NT2/D1 (cell line): ENCODE measurements at regions not wholly inside any gene's neighbourhood (a gene's known extent, or its start where the extent isn't known, plus 50 kb on each side); places are given as distances from the start of the nearest gene placed in this dataset.

Source experiments
- DNase-seq: peaks from one replicate; pipeline ENCODE4 v3.0.0-alpha.2; 2011; ENCODE audit warnings: low read depth, low spot score
- H3K27me3 ChIP-seq: 2 replicates; pipeline ENCODE4 v1.6.0; 2011; ENCODE audit warnings: mild to moderate bottlenecking; ENCODE audit not compliant: insufficient read length, insufficient read depth
- H3K36me3 ChIP-seq: 2 replicates; pipeline ENCODE4 v1.6.1; 2011; ENCODE audit warnings: mild to moderate bottlenecking, low read length, mixed read lengths; ENCODE audit not compliant: insufficient read depth, insufficient read length
- H3K4me1 ChIP-seq: 2 replicates; pipeline ENCODE4 v1.5.1; 2011; ENCODE audit not compliant: insufficient read depth, insufficient read length
- H3K4me3 ChIP-seq: 2 replicates; pipeline ENCODE4 v1.5.1; 2011; ENCODE audit warnings: low read depth; ENCODE audit not compliant: insufficient read length
- H3K9ac ChIP-seq: 2 replicates; pipeline ENCODE4 v1.6.0; 2011; ENCODE audit warnings: low read depth; ENCODE audit not compliant: insufficient read length
- H3K9me3 ChIP-seq: 2 replicates; pipeline ENCODE4 v1.5.1; 2011; ENCODE audit warnings: mild to moderate bottlenecking, low read length; ENCODE audit not compliant: insufficient read depth
- SUZ12 ChIP-seq: IDR thresholded peaks from 2 replicates; pipeline ENCODE4 v1.6.1; 2011; ENCODE audit not compliant: insufficient read length, insufficient read depth; ENCODE audit errors: extremely low read depth
- YY1 ChIP-seq: IDR thresholded peaks from 2 replicates; pipeline ENCODE4 v1.6.1; 2011; ENCODE audit not compliant: insufficient read length, insufficient read depth
- ZNF274 ChIP-seq: IDR thresholded peaks from 2 replicates; pipeline ENCODE4 v1.6.1; 2011; ENCODE audit warnings: mild to moderate bottlenecking, low read depth, low read length

GRCh38 chr1:230500063-230500462, 73.9 kb upstream of the PGBD5 start:
- no peak for DNase-seq
- Histone ChIP-seq H3K36me3 (no peaks in the 10 kb centered on the region), H3K4me1 (no peaks in the 10 kb centered on the region), H3K9ac (no peak overlapping the region), H3K9me3 (peaks cover 22% of the 10 kb centered on the region), H3K27me3 (no peaks in the 10 kb centered on the region), H3K4me3 (no peak overlapping the region)
- TF ChIP-seq YY1: no peak
- no peak for TF ChIP-seq ZNF274
- TF ChIP-seq SUZ12: no peak

DNA sequence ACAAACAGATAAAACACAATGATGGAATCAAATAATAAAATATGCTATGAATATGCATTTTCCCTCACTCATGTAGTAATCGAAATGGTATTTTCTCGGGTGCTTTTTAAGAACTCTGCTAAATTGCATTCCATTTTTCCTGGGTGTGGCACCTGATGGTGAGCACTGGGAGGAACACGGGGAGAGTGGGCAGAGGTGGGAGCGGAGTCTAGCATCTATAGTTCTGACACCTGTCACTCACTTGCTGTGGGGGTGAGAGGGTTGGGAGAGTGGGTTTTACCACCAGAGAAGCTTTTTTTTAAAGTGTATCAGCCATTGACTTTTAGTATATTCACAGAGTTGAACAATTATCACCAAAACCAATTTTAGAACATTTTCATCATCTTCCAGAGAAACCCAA, 73.4 kb upstream of the PGBD5 start:
- H3K4me1 ChIP-seq: no peaks in the 10 kb centered on the region
- H3K27me3 ChIP-seq: peaks cover 3% of the 10 kb centered on the region
- no peak overlapping the region for H3K4me3 ChIP-seq
- H3K9me3 ChIP-seq: peaks cover 22% of the 10 kb centered on the region
- H3K9ac ChIP-seq: no peak overlapping the region
- no peaks in the 10 kb centered on the region for H3K36me3 ChIP-seq
- TF ChIP-seq YY1 (no peak), ZNF274 (no peak), SUZ12 (no peak)
- no peak for DNase-seq

GRCh38 chr1:230498704-230499103, 72.6 kb upstream of the PGBD5 start:
- Histone ChIP-seq H3K4me3 (no peak overlapping the region), H3K27me3 (peaks cover 3% of the 10 kb centered on the region), H3K9ac (no peak overlapping the region), H3K9me3 (peaks cover 22% of the 10 kb centered on the region), H3K36me3 (no peaks in the 10 kb centered on the region), H3K4me1 (no peaks in the 10 kb centered on the region)
- DNase-seq: no peak
- TF ChIP-seq SUZ12 (no peak), ZNF274 (no peak), YY1 (no peak)

DNA sequence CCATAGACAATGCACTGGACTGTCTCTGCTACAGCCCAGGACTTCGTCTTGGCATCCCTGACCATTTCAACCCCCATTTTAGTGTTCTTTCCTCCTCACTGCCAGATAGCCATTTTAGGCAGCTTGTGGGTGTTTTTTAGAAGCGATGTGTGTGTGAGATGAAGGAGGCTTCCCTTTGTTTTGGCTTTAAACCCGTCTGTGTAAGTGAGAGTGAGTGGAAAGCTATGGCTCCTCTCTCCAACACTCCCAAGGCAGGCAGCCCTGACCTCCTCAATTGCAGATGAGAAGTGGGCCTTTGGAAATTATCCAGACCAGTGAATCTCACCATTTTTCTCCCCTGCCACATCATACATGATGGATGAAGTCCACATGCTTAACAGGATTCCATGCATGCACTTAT, 70.3 kb upstream of the PGBD5 start:
- Histone ChIP-seq H3K4me3 (no peak overlapping the region), H3K36me3 (no peaks in the 10 kb centered on the region), H3K9ac (no peak overlapping the region), H3K27me3 (peaks cover 3% of the 10 kb centered on the region), H3K4me1 (no peaks in the 10 kb centered on the region), H3K9me3 (peaks cover 22% of the 10 kb centered on the region)
- DNase-seq: no peak
- TF ChIP-seq SUZ12 (no peak), YY1 (no peak), ZNF274 (no peak)

GRCh38 chr1:230495891-230496385, 69.8 kb upstream of the PGBD5 start:
- H3K36me3 ChIP-seq: no peaks in the 10 kb centered on the region
- DNase-seq: no peak
- H3K4me3 ChIP-seq: no peak overlapping the region
- H3K27me3 ChIP-seq: peaks cover 3% of the 10 kb centered on the region
- no peak overlapping the region for H3K9ac ChIP-seq
- TF ChIP-seq ZNF274 (no peak), SUZ12 (no peak), YY1 (no peak)
- H3K4me1 ChIP-seq: no peaks in the 10 kb centered on the region
- peaks cover 22% of the 10 kb centered on the region for H3K9me3 ChIP-seq

- Histone ChIP-seq H3K4me1 (no peaks in the 10 kb centered on the region), H3K4me3 (no peak overlapping the region), H3K9me3 (peaks cover 15% of the 10 kb centered on the region), H3K36me3 (no peaks in the 10 kb centered on the region), H3K9ac (no peak overlapping the region), H3K27me3 (peaks cover 3% of the 10 kb centered on the region)
- DNase-seq: no peak
- no peak for TF ChIP-seq SUZ12
- TF ChIP-seq ZNF274: no peak
- no peak for TF ChIP-seq YY1
Observed at GRCh38 chr1:230495076-230495475, 68.9 kb upstream of the PGBD5 start.

DNA sequence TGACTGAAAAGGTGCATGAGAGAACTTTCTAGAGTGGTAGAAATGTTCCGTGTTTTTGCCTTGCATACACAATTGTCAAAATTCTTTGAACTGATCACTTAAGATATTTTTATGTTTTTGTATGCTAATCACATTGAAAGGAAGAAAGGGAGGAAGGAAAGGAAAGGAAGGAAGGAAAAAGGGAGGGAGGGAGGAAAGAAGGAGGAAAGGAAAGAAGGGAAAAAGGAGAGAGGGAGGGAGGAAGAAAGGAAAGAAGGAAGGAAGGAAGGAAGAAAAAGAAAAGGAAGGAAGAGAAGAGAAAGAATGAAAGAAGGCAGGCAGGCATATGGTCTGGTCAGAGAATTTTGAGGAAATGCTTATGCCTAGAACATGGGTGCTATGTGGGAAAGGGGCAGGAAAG, 68.4 kb upstream of the PGBD5 start:
- Histone ChIP-seq H3K9me3 (peaks cover 9% of the 10 kb centered on the region), H3K27me3 (peaks cover 3% of the 10 kb centered on the region), H3K4me1 (no peaks in the 10 kb centered on the region), H3K36me3 (no peaks in the 10 kb centered on the region), H3K4me3 (no peak overlapping the region), H3K9ac (no peak overlapping the region)
- TF ChIP-seq ZNF274 (no peak), SUZ12 (no peak), YY1 (no peak)
- DNase-seq: no peak

- no peaks in the 10 kb centered on the region for H3K4me1 ChIP-seq
- no peak for DNase-seq
- TF ChIP-seq ZNF274 (no peak), YY1 (no peak), SUZ12 (no peak)
Observed at GRCh38 chr1:230494026-230494425, 67.9 kb upstream of the PGBD5 start.

GRCh38 chr1:230493264-230493663, 67.1 kb upstream of the PGBD5 start:
- Histone ChIP-seq H3K4me1 (no peaks in the 10 kb centered on the region), H3K27me3 (peaks cover 3% of the 10 kb centered on the region), H3K9ac (no peak overlapping the region), H3K4me3 (no peak overlapping the region), H3K9me3 (no peaks in the 10 kb centered on the region), H3K36me3 (no peaks in the 10 kb centered on the region)
- TF ChIP-seq ZNF274 (no peak), SUZ12 (no peak), YY1 (no peak)
- DNase-seq: no peak

More at GRCh38 chr1:230494026-230494425, 67.9 kb upstream of the PGBD5 start:
- Histone ChIP-seq H3K9me3 (peaks cover 4% of the 10 kb centered on the region), H3K27me3 (peaks cover 3% of the 10 kb centered on the region), H3K36me3 (no peaks in the 10 kb centered on the region), H3K9ac (no peak overlapping the region), H3K4me3 (no peak overlapping the region)
